ENCODE measurements at regions not wholly inside any gene's neighbourhood (a gene's known extent, or its start where the extent isn't known, plus 50 kb on each side); places are given as distances from the start of the nearest gene placed in this dataset.

DNA sequence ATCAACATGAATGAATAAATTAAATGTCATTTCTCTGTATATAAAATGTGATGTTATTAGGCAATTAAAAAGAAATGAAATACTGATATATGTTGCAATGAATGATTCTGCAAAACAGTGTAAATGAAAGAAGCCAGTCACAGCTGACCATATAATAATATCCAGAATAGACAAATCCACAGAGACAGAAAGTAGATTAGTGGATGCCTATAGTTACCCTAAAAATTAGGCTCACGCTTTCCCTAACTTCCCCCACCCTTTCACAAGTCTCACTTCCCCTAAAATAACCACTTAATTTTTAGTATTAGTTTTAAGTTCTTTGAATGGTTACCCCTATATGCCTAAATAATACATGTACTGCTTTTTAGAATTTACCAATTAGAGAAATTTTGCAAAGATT, 348.9 kb upstream of the FAR2 start (continued):
- TF ChIP-seq SREBF1 (IDR thresholded peaks at IDR 0.05; ENCODE audit: low read length), result no peak
- no peak for TF ChIP-seq MYC (IDR thresholded peaks at IDR 0.05; ENCODE audit: insufficient read depth, insufficient read length, insufficient replicate concordance, low read length, severe bottlenecking)
- TF ChIP-seq NFXL1 (IDR thresholded peaks at IDR 0.05; ENCODE audit: borderline replicate concordance), result no peak
- no peak for TF ChIP-seq GATAD2B (conservative IDR thresholded peaks at IDR 0.05; ENCODE audit: low read depth)
- TF ChIP-seq, protein P1, sequence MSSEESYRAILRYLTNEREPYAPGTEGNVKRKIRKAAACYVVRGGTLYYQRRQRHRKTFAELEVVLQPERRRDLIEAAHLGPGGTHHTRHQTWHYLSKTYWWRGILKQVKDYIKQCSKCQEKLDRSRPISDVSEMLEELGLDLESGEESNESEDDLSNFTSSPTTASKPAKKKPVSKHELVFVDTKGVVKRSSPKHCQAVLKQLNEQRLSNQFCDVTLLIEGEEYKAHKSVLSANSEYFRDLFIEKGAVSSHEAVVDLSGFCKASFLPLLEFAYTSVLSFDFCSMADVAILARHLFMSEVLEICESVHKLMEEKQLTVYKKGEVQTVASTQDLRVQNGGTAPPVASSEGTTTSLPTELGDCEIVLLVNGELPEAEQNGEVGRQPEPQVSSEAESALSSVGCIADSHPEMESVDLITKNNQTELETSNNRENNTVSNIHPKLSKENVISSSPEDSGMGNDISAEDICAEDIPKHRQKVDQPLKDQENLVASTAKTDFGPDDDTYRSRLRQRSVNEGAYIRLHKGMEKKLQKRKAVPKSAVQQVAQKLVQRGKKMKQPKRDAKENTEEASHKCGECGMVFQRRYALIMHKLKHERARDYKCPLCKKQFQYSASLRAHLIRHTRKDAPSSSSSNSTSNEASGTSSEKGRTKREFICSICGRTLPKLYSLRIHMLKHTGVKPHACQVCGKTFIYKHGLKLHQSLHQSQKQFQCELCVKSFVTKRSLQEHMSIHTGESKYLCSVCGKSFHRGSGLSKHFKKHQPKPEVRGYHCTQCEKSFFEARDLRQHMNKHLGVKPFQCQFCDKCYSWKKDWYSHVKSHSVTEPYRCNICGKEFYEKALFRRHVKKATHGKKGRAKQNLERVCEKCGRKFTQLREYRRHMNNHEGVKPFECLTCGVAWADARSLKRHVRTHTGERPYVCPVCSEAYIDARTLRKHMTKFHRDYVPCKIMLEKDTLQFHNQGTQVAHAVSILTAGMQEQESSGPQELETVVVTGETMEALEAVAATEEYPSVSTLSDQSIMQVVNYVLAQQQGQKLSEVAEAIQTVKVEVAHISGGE (CRISPR knock-in tag; IDR thresholded peaks at IDR 0.05), result no peak
- peak; percentile 77 for TF ChIP-seq SPI1 (IDR thresholded peaks at IDR 0.05; ENCODE audit: borderline replicate concordance, insufficient read depth, low read depth, low read length)
- TF ChIP-seq SMC3 (IDR thresholded peaks at IDR 0.05; ENCODE audit: borderline replicate concordance, low read length), result no peak
- TF ChIP-seq TBL1XR1 (IDR thresholded peaks at IDR 0.05; ENCODE audit: low read depth, low read length), result no peak
- TF ChIP-seq, protein P2, sequence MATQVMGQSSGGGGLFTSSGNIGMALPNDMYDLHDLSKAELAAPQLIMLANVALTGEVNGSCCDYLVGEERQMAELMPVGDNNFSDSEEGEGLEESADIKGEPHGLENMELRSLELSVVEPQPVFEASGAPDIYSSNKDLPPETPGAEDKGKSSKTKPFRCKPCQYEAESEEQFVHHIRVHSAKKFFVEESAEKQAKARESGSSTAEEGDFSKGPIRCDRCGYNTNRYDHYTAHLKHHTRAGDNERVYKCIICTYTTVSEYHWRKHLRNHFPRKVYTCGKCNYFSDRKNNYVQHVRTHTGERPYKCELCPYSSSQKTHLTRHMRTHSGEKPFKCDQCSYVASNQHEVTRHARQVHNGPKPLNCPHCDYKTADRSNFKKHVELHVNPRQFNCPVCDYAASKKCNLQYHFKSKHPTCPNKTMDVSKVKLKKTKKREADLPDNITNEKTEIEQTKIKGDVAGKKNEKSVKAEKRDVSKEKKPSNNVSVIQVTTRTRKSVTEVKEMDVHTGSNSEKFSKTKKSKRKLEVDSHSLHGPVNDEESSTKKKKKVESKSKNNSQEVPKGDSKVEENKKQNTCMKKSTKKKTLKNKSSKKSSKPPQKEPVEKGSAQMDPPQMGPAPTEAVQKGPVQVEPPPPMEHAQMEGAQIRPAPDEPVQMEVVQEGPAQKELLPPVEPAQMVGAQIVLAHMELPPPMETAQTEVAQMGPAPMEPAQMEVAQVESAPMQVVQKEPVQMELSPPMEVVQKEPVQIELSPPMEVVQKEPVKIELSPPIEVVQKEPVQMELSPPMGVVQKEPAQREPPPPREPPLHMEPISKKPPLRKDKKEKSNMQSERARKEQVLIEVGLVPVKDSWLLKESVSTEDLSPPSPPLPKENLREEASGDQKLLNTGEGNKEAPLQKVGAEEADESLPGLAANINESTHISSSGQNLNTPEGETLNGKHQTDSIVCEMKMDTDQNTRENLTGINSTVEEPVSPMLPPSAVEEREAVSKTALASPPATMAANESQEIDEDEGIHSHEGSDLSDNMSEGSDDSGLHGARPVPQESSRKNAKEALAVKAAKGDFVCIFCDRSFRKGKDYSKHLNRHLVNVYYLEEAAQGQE (IDR thresholded peaks at IDR 0.05; ENCODE audit: low read depth, low read length), result no peak
- no peak for TF ChIP-seq TCF7 (IDR thresholded peaks at IDR 0.05; ENCODE audit: borderline replicate concordance)
- no peak for TF ChIP-seq ZBTB4 (CRISPR knock-in tag; IDR thresholded peaks at IDR 0.05)
- TF ChIP-seq BACH1 (IDR thresholded peaks at IDR 0.05; ENCODE audit: borderline replicate concordance), result no peak
- TF ChIP-seq ZZZ3 (IDR thresholded peaks at IDR 0.05; ENCODE audit: control insufficient read depth, insufficient read length, low read depth), result no peak
- TF ChIP-seq HDGF (IDR thresholded peaks at IDR 0.05), result no peak
- TF ChIP-seq, protein P3, sequence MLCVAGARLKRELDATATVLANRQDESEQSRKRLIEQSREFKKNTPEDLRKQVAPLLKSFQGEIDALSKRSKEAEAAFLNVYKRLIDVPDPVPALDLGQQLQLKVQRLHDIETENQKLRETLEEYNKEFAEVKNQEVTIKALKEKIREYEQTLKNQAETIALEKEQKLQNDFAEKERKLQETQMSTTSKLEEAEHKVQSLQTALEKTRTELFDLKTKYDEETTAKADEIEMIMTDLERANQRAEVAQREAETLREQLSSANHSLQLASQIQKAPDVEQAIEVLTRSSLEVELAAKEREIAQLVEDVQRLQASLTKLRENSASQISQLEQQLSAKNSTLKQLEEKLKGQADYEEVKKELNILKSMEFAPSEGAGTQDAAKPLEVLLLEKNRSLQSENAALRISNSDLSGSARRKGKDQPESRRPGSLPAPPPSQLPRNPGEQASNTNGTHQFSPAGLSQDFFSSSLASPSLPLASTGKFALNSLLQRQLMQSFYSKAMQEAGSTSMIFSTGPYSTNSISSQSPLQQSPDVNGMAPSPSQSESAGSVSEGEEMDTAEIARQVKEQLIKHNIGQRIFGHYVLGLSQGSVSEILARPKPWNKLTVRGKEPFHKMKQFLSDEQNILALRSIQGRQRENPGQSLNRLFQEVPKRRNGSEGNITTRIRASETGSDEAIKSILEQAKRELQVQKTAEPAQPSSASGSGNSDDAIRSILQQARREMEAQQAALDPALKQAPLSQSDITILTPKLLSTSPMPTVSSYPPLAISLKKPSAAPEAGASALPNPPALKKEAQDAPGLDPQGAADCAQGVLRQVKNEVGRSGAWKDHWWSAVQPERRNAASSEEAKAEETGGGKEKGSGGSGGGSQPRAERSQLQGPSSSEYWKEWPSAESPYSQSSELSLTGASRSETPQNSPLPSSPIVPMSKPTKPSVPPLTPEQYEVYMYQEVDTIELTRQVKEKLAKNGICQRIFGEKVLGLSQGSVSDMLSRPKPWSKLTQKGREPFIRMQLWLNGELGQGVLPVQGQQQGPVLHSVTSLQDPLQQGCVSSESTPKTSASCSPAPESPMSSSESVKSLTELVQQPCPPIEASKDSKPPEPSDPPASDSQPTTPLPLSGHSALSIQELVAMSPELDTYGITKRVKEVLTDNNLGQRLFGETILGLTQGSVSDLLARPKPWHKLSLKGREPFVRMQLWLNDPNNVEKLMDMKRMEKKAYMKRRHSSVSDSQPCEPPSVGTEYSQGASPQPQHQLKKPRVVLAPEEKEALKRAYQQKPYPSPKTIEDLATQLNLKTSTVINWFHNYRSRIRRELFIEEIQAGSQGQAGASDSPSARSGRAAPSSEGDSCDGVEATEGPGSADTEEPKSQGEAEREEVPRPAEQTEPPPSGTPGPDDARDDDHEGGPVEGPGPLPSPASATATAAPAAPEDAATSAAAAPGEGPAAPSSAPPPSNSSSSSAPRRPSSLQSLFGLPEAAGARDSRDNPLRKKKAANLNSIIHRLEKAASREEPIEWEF (IDR thresholded peaks at IDR 0.05; ENCODE audit: insufficient replicate concordance, low read depth, low read length), result no peak
